ENCODE measurements at regions not wholly inside any gene's neighbourhood (a gene's known extent, or its start where the extent isn't known, plus 50 kb on each side); places are given as distances from the start of the nearest gene placed in this dataset.
"Not testable (repeated sequence)": the region's sequence is repeated elsewhere in the genome, so short reads cannot be mapped to it uniquely, and the experiment has no call there.

- DNase-seq = no peak
Observed at GRCh38 chr2:51981783-51982182, 949.9 kb upstream of the NRXN1 start.

GRCh38 chr2:51976623-51977022 lies 944.7 kb upstream of the NRXN1 start:
- no peak for DNase-seq

- no peak for DNase-seq
Observed at GRCh38 chr2:51971136-51971535, 939.2 kb upstream of the NRXN1 start.

GRCh38 chr2:51969347-51969746 lies 937.4 kb upstream of the NRXN1 start:
- DNase-seq = no peak

- no peak for DNase-seq
Observed at GRCh38 chr2:51960841-51961335, 929.0 kb upstream of the NRXN1 start.

- no peak for DNase-seq
Observed at GRCh38 chr2:51960281-51960680, 928.3 kb upstream of the NRXN1 start.

GRCh38 chr2:51959696-51960095 lies 927.8 kb upstream of the NRXN1 start:
- DNase-seq = no peak

GRCh38 chr2:51953931-51954330 lies 922.0 kb upstream of the NRXN1 start:
- no peak for DNase-seq

- DNase-seq = no peak
Observed at GRCh38 chr2:51921076-51921475, 889.1 kb upstream of the NRXN1 start.

- DNase-seq = no peak
Observed at GRCh38 chr2:51920509-51920908, 888.6 kb upstream of the NRXN1 start.

GRCh38 chr2:51919395-51919794 lies 887.5 kb upstream of the NRXN1 start:
- DNase-seq = no peak

GRCh38 chr2:51918113-51918512 lies 886.2 kb upstream of the NRXN1 start:
- no peak for DNase-seq

GRCh38 chr2:51903728-51904127 lies 871.8 kb upstream of the NRXN1 start:
- DNase-seq = no peak

- no peak for DNase-seq
Observed at GRCh38 chr2:51899643-51900042, 867.7 kb upstream of the NRXN1 start.

GRCh38 chr2:51894584-51894983 lies 862.7 kb upstream of the NRXN1 start:
- not testable (repeated sequence) for DNase-seq

GRCh38 chr2:51888120-51888519 lies 856.2 kb upstream of the NRXN1 start:
- no peak for DNase-seq

GRCh38 chr2:51881673-51882072 lies 849.7 kb upstream of the NRXN1 start:
- DNase-seq = no peak

GRCh38 chr2:51880153-51880552 lies 848.2 kb upstream of the NRXN1 start:
- DNase-seq = no peak

GRCh38 chr2:51866361-51866760 lies 834.4 kb upstream of the NRXN1 start:
- no peak for DNase-seq

GRCh38 chr2:51859260-51859659 lies 827.3 kb upstream of the NRXN1 start:
- no peak for DNase-seq

GRCh38 chr2:51855683-51856082 lies 823.8 kb upstream of the NRXN1 start:
- no peak for DNase-seq

GRCh38 chr2:51846796-51847195 lies 814.9 kb upstream of the NRXN1 start:
- DNase-seq = no peak

GRCh38 chr2:51846018-51846417 lies 814.1 kb upstream of the NRXN1 start:
- no peak for DNase-seq

- DNase-seq = no peak
Observed at GRCh38 chr2:51844596-51844995, 812.7 kb upstream of the NRXN1 start.

- no peak for DNase-seq
Observed at GRCh38 chr2:51829477-51829876, 797.5 kb upstream of the NRXN1 start.

- no peak for DNase-seq
Observed at GRCh38 chr2:51825823-51826222, 793.9 kb upstream of the NRXN1 start.
